ENCODE measurements at regions not wholly inside any gene's neighbourhood (a gene's known extent, or its start where the extent isn't known, plus 50 kb on each side); places are given as distances from the start of the nearest gene placed in this dataset.

DNA sequence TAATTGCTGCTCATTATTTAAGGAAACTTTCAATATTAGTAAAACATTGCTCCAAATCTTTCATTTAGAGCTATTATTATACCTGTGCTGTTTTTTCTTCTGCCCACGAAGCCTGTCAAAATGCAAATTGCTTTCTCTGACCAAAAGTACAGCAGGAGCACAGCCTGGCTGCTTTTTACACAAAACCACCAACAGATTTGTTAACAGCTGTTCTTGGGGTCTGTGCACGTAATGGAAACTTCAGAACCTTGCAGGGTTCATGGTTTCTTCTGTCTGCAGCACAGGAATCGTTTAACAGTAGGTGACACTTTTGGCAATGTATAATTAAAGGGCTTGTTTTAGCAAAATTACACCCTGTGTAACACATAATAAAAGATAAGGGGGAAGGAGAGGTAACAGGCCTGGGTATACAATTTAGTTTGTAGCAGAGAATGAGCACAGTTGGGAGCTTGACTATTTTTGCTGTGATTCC is 447.3 kb downstream of the KCNJ3 start:
- Histone ChIP-seq H3K9me3 (no peaks in the 10 kb centered on the region), H3K27ac (no peak overlapping the region), H3K4me1 (no peaks in the 10 kb centered on the region), H3K36me3 (no peaks in the 10 kb centered on the region), H3K27me3 (no peaks in the 10 kb centered on the region), H3K4me3 (no peak overlapping the region)
- ATAC-seq: no peak
- TF ChIP-seq, protein P1, sequence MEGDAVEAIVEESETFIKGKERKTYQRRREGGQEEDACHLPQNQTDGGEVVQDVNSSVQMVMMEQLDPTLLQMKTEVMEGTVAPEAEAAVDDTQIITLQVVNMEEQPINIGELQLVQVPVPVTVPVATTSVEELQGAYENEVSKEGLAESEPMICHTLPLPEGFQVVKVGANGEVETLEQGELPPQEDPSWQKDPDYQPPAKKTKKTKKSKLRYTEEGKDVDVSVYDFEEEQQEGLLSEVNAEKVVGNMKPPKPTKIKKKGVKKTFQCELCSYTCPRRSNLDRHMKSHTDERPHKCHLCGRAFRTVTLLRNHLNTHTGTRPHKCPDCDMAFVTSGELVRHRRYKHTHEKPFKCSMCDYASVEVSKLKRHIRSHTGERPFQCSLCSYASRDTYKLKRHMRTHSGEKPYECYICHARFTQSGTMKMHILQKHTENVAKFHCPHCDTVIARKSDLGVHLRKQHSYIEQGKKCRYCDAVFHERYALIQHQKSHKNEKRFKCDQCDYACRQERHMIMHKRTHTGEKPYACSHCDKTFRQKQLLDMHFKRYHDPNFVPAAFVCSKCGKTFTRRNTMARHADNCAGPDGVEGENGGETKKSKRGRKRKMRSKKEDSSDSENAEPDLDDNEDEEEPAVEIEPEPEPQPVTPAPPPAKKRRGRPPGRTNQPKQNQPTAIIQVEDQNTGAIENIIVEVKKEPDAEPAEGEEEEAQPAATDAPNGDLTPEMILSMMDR (IDR thresholded peaks at IDR 0.05): no peak
- TF ChIP-seq POLR2AphosphoS5 (IDR thresholded peaks at IDR 0.05) (no peak), EP300 (IDR thresholded peaks at IDR 0.05) (no peak), POLR2A (IDR thresholded peaks at IDR 0.05) (no peak)
- WGBS, 2 donors (ENCODE audit: low coverage in 1 of 2): 18 to 73% methylated on average over 2 to 3 of the region's 3 CpGs

DNA sequence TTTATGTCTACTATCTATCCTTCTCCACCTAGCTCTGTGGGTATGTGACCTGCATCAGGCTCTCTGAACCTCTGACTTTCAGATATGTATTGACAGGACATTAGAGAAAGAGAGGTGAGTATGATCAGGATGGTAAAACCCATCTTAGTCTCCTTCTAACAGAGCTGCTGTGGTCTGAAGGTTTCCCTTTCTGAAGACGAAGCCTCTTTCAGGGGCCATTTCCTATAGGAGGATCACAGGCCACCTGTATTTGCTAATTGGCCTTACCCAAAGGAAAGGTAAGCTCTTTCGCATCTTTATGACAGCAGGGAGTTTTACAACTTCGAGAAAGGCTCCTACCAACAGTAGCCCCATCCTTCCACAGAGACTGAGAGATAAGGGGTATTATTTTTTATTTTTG is 442.9 kb downstream of the KCNJ3 start:
- Histone ChIP-seq H3K27me3 (no peaks in the 10 kb centered on the region), H3K36me3 (no peaks in the 10 kb centered on the region), H3K27ac (no peak overlapping the region), H3K4me3 (no peak overlapping the region), H3K4me1 (no peaks in the 10 kb centered on the region), H3K9me3 (no peaks in the 10 kb centered on the region)
- 77 to 100% methylated on average over 1 to 3 of the region's 3 CpGs for WGBS, 2 donors (ENCODE audit: low coverage in 1 of 2)
- no peak for TF ChIP-seq POLR2A (IDR thresholded peaks at IDR 0.05)
- no peak for ATAC-seq

DNA sequence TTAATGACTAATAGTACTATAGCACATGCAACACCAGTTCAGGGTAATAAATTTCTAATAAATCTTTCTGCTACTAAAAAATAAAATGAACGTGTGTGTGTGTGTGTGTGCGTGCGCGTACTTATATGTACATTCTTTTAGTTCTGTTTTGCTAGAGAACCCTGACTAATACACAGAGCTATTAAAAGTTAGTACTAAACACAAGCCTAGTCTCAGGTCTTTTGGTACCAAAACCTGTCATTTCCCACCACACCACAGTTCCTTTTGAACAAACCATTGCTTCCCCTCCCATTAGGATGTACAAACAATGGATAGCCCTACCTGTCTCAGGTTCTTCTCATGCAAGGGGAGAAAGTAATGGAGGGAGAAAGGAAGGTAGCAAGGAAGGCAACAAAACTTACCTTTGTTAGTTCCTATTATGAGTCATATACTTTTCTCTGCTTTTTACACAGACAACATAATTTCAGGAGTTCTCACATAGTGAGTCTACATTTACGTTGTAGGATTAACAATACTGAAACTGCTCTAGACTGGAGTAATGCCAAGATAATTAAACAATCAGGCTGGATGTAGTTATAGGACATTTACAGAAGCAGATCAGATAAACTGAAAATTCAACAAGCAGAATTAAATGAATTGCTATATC is 427.2 kb downstream of the KCNJ3 start:
- Histone ChIP-seq H3K4me1 (no peaks in the 10 kb centered on the region), H3K9me3 (no peaks in the 10 kb centered on the region), H3K27me3 (no peaks in the 10 kb centered on the region), H3K27ac (no peak overlapping the region), H3K36me3 (no peaks in the 10 kb centered on the region), H3K4me3 (no peak overlapping the region)
- no peak for ATAC-seq
- WGBS, 2 donors (ENCODE audit: low coverage in 1 of 2): 72 to 77% methylated on average over 5 of the region's 5 CpGs
- no peak for TF ChIP-seq POLR2A (IDR thresholded peaks at IDR 0.05)

DNA sequence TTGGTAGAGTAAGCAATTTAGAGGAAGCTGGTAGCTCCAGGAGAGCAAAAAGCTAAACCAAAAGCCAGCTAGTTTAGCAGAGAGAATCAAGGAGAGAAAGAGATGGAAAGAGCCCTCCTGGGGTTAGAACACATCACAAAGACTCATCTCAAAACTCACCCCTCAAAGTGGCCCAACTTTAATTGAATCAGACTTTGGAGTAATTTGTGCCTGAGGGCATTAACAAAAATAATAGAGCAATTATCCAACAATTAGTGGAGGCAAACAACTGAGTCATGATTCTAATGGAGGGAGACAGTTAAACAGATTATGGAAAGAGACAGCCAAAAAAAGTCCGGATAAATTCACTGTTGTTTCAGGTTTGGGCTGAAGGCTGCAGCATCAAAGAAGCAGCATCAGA is 417.4 kb downstream of the KCNJ3 start:
- H3K4me3 ChIP-seq: no peak overlapping the region
- no peak for ATAC-seq
- H3K27me3 ChIP-seq: no peaks in the 10 kb centered on the region
- TF ChIP-seq POLR2AphosphoS5 (IDR thresholded peaks at IDR 0.05) (no peak), EP300 (IDR thresholded peaks at IDR 0.05) (no peak), POLR2A (IDR thresholded peaks at IDR 0.05) (no peak)
- TF ChIP-seq, protein P1 (IDR thresholded peaks at IDR 0.05): no peak
- no peaks in the 10 kb centered on the region for H3K4me1 ChIP-seq
- WGBS, 2 donors (ENCODE audit: low coverage in 1 of 2): 56 to 67% methylated on average over 1 of the region's 1 CpG
- H3K27ac ChIP-seq: no peak overlapping the region
- H3K36me3 ChIP-seq: no peaks in the 10 kb centered on the region
- H3K9me3 ChIP-seq: no peaks in the 10 kb centered on the region

DNA sequence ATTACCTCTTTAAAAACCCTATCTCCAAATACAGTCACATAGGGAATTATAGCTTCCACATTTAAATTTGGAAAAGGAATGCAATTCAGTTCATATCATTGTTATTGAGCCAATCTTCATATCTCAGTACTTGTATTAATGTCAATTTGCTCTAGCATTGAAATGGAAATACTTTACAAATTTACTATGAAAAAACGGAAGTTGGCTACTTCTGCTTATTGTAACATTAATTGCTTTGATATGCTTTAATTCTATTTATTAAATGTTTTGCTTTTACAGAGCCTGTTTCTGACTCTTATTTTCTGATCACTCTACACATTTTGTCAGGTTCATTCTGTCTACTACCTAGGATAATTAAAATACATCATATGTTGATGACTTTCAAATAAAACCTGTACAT is 412.6 kb downstream of the KCNJ3 start:
- H3K9me3 ChIP-seq: no peaks in the 10 kb centered on the region
- H3K27ac ChIP-seq: no peak overlapping the region
- WGBS, 2 donors (ENCODE audit: low coverage in 1 of 2): 69 to 85% methylated on average over 1 of the region's 1 CpG
- no peaks in the 10 kb centered on the region for H3K36me3 ChIP-seq
- no peak for ATAC-seq
- H3K4me1 ChIP-seq: no peaks in the 10 kb centered on the region
- no peak overlapping the region for H3K4me3 ChIP-seq
- no peak for TF ChIP-seq POLR2A (IDR thresholded peaks at IDR 0.05)
- TF ChIP-seq POLR2AphosphoS5 (IDR thresholded peaks at IDR 0.05): no peak
- TF ChIP-seq, protein P1 (IDR thresholded peaks at IDR 0.05): no peak
- TF ChIP-seq EP300 (IDR thresholded peaks at IDR 0.05): no peak
- H3K27me3 ChIP-seq: no peaks in the 10 kb centered on the region

DNA sequence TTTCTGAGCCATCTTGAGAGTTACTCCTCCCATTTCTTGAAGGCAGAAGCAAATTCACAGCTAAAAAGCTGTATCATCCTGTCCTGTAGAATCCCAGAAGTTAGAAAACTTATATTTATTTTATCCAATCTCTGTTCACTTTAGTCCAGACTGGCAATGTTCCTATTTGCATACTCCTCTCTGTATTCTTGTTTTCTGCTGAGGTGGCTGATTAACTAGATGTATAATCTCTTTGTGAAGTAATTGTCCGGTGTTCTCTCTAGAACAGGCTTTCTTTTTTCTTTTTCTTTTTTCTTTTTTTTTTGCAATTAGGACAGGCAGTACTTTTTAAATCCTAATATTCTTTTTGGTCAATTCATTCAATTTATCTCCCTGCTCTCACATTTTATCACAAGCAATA is 411.0 kb downstream of the KCNJ3 start:
- Histone ChIP-seq H3K36me3 (no peaks in the 10 kb centered on the region), H3K27me3 (no peaks in the 10 kb centered on the region), H3K27ac (no peak overlapping the region), H3K4me3 (no peak overlapping the region), H3K4me1 (no peaks in the 10 kb centered on the region), H3K9me3 (no peaks in the 10 kb centered on the region)
- 71 to 92% methylated on average over 1 of the region's 1 CpG for WGBS, 2 donors (ENCODE audit: low coverage in 1 of 2)
- ATAC-seq: no peak
- TF ChIP-seq POLR2AphosphoS5 (IDR thresholded peaks at IDR 0.05) (no peak), POLR2A (IDR thresholded peaks at IDR 0.05) (no peak), EP300 (IDR thresholded peaks at IDR 0.05) (no peak)
- TF ChIP-seq, protein P1 (IDR thresholded peaks at IDR 0.05): no peak

Data from gastroesophageal sphincter (tissue), 4 donors.